CD1c-positive myeloid dendritic cell (primary cell): ENCODE measurements at regions not wholly inside any gene's neighbourhood (a gene's known extent, or its start where the extent isn't known, plus 50 kb on each side); places are given as distances from the start of the nearest gene placed in this dataset.
"Not testable (repeated sequence)": the region's sequence is repeated elsewhere in the genome, so short reads cannot be mapped to it uniquely, and the experiment has no call there.

ENCODE experiments used
- DNase-seq: peaks from one replicate; pipeline ENCODE4 v3.0.0-alpha.2; 2016; ENCODE audit errors: extremely low spot score

DNA sequence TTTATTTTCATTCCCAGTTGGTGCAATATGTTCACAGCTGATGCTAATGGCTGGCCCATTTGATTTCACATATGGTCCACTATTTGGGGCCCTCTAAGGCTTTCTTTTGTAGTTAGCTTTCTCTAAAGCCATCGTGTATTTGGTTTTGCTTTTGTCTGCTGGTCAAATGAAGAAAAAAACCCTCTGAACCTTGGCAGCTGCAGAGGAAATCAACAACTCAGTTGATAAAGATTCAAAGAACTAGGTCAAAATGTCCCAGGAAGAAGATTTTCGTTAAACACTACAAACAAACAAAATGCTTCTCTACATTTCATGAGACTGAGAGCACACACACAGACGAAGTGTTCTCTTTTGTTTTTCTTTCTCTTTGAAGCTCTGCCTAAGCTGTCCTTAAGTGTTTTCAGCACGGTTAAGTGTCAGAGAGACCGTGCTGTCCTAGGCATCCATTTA, 655.0 kb downstream of the RWDD3 start:
- no peak for DNase-seq

DNA sequence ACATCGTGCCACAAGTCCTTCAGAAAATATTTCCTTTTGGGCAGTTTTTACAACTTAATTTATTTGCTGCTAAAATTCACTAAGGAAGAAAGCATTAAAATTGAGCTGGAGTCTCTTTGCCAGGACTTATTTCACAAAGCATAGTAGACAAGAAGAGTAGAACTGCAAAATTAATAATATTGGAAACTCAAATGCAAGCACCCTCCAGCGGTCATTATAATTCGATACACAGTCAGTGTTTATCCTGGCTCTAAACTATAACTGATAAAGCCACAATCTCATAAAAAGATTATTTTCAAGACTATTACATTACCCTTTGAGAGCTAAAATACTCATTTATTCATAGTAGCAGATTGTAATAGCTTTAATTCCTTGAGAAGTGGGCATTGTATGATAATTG, 655.4 kb downstream of the RWDD3 start:
- no peak for DNase-seq

DNA sequence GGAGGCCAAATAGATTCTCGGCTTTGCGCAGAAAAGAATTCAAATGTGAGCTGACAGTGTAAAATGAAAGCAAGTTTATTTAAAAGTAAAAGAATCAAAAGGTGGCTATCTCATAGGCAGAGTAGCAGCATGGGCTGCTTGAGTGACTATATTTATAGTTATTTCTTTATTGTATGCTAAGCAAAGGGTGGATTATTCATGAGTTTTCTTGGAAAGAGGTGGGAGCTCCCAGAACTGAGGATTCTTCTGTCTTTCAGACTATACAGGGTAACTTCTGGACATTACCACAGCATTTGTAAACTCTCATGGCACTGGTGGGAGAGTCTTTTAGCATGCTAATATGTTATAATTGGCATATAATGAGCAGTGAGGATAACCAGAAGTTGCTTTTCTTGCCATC, 659.9 kb downstream of the RWDD3 start:
- no peak for DNase-seq

DNA sequence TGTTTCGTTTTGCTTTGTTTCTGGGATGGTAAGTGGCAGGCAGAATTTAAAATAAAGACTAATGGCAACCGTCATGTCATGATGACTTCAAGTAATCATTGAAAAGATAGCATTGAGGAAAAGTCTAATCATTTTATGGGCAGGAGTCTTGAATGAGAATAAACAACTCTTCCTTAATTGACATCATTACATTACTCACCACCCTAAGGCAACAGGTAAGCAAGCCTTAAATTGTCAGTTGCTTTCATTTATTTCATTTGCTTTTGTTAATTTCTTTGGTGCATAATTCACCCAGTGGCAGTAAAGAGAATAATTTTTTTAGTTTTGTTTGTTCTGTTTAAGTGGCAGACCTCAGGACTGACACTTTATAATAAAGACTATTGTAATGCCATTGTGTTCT, 669.0 kb downstream of the RWDD3 start:
- no peak for DNase-seq

DNA sequence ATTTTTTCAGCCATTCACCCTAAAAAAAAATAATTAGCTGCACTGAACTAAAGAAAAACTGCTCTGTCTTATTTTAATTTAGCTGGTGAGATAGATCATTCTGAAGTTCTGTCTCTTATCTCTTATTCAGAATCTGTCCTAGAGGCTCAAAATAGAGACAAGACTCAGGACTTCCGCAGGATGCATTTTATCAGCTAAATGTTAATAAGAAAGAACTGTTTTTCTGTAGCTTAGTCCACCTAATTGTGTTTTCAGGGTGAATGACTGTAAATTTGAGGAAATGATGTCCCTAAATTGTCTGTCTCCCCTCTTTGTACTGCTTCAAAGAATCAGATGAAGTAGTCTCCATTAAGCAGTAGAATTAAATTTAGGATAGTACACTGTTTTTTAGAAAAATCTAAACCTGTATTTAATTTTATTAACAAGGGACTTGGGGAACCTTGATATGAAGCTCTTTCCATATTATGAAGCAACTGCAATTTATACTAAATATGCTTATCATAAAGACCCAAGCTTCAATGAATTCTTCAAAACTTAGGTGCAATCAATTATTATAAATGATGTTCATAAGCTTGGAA, 671.9 kb downstream of the RWDD3 start:
- no peak for DNase-seq

DNA sequence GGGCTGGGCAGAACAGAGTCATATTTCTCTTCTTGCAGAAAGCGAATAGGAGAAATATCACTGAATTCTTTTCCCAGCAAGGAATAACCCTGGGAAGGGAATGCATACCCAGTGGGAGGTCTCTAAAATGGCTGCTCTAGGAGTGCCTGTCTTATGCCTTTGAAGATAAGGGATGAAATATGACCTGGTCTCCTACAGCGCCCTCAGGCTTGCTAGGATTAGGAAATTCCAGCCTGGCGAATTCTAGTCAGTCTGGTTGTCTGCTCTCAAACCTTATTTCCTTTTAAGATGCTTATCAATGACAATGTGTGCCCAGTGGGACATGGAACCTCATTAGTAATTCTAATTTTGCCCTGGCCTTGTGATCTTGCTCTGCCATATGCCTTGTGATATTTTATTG, 677.7 kb downstream of the RWDD3 start:
- DNase-seq: not testable (repeated sequence)

DNA sequence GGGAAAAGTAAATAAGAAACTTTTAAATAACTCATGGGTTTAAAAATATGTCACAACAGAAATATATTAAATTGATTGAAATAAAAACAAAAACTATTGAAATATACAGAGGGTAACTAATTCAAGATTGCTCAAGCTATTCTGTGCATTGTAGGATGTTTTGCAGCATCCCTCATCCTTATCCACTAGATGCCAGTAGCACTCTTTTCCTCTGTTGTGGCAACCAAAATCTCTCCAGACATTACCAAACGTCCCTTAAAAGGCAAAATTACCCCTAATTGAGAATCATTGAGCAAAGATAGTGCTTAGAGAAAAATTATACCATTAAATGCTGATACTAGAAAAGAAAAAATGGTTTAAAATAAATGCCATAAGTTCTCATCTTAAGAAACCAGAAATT, 682.6 kb downstream of the RWDD3 start:
- DNase-seq: no peak

DNA sequence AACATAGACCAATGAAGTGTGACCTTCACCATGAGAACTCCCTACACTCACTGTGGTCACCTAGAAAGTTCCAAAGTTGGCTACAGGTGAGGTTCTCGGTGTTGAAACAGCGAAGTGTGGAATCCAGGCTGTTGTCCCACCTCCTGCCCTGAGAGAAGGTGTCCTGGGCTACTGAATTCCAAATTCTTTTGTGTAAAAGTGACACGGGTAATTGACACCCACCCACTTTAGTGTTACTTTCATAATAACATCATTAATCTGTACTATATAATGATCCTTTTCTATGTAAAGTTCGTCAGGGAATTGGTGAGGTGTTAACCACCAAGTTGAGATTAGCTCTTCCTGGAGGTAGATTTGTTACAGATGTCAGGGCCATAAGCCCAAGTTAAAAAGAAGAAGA, 690.7 kb downstream of the RWDD3 start:
- no peak for DNase-seq

DNA sequence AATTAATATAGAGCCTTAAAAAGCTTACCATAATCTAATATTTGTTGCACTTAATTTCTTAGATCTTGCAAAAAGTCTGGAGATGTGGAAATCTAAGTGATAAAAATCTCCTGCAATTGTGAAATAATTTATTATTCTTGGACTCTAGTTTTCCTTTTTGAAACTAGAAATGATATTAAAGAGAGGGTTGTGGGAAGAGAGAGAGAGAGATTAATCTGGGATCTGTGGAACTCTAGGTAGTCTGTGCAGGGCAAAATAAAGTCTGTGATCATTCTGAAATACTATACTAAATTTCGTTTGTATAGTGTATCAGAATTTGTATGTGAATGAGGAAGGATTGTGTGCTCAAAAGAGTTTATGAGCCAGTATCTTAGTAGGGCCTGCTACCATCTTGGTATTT, 692.3 kb downstream of the RWDD3 start:
- DNase-seq: no peak

DNA sequence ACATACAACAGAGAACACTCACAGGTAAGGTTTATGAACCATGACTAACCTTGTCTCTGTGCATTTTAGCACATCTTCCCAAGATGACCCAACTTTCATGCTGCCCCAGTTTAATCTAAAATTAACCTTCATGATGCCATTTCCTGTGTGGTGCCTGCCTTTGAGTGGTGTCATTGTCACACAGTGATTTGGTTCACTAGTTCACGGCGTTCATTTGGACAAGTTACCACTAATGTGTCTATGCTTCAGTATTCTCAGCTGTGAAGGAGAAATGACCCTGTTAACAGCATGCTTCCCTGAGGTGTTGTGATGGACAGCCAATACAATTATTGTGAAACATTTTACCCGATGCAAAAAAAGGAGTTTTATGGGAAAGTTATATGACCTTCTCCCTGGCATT, 693.1 kb downstream of the RWDD3 start:
- DNase-seq: no peak

DNA sequence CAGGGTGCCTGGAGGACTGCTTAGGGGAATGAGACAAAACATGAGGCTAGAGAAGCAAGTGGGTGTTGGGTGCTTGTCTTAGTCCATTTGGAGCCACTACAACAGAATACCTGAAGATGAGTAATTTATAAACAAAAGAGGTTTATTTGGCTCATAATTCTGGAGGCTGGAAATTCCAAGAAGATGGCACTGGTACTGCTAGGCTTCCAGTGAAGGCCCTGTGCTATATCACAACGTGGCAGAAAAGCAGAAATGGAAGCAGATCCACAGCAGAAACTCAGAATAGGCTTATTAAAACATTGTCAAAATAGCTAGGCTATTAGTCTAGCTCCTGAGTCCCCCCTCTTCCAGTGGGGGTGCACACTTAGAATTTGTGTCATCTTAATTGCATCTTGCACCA, 701.7 kb downstream of the RWDD3 start:
- no peak for DNase-seq

DNA sequence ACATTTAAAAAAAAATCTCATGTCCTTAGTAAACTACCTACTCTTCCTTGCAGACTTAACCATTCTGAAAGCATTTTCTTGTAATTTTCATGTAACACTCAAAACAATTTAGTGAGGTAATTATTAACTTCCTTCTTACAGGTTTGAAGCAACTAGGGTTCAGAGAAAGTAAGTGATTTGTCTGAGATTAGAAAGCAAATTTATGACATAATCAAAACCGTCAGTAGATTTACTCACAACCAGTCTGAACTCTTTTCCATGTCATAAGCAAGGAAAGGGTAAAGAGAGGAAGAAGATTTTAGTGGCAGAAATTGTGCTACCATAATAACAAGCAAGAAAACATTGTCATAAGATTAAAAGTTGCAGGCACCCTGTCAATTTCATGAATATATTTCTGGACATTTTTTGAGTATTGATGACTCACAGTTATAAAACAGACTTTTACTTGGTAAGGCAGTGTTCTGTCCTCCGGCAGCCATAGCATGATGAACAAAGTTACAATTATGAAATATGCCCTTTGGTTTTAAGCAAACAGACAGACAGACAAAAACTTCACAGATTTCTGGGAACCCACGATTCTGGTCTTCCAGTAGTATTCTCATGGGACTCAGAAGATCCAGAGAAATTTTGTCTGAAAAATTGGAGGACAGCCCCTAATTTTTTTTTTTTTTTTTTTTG, 707.2 kb downstream of the RWDD3 start:
- DNase-seq: no peak

DNA sequence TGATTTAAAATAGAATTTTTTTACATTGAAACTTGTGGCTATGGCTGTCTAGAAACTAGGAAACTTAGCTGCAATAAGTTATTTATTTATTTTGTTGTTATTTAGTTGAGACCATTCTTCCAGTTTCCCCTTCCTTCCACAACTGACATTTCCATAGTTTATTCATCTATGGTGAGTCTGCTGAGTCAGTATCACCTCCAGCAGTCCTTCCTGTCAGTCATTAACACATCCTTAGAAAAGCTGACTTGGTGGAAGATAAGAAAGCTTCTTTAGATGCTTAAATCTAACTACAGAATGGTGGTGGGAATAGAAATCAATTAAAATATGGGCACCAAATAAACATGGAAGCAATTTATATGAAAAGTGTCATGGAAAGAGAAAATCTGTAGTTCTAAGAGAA, 714.0 kb downstream of the RWDD3 start:
- DNase-seq: no peak

DNA sequence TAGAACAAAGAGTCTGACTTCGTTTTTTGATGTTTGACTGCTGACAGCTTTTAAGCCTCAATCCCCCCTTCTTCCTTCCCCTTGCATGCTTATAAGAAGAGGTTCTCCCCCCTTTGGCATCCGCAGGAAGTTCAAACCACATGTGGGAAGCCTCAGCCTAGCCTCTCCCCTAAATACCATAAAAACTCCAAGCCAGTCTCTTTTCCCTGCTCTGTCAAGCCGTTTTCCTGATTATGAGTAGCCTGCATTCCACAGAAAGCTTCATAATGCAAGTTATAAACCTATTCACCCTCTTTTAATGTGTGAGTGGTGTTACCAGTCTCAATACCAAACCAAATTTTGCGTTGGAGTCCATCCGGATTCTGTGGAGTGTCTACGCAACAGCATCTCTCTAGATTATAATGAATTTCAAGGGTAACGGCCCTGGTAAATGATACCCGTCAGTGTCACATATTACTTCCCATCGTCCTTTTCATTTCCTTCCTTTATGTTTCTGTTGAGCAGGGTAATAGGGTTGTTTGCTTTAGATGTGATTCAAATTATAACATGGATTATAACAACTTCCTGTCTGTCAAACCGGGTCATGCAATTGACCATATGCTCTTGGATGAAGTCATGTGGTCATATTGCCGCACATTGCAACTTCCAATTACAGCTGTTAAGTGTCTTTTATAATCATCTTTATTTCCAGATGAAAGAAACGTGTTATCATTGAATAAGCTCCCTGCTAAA, 717.5 kb downstream of the RWDD3 start:
- no peak for DNase-seq

DNA sequence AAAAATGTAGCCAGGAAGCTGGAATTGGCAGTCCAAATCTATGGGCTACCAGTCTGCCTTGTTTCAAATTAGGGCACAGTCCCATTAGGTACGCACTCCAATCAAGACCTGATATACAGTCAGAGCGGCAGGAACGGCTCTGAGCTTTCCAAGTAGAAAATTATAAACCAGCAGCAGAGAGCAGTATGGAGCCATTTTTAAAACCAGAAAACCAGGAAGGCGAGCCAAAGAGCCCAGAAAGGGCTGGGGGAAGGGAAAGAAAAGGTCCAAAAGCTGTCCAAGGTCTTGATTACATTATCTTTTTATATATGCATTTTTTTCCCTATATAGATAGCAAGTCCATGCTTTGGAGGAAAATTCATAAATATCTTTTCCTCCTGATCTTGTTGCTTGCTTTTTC, 719.0 kb downstream of the RWDD3 start:
- no peak for DNase-seq

DNA sequence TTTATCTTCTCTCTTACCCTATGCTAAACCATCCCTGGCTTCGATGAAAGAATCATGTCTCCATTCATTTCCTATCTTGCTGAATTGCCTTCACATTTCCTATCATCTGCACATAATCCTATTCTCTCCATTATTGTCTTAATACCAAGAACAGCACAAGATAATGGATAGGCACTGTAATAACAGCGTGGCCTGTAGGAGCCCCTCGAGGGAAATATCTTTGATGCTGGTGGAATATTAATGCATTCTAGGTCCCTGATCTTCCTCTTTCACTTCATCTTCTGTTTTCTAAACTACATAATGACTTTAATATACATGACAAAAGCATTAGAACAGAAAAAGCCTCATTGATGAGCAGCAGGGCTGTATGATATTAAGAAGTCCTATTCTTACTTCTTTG, 720.6 kb downstream of the RWDD3 start:
- no peak for DNase-seq

DNA sequence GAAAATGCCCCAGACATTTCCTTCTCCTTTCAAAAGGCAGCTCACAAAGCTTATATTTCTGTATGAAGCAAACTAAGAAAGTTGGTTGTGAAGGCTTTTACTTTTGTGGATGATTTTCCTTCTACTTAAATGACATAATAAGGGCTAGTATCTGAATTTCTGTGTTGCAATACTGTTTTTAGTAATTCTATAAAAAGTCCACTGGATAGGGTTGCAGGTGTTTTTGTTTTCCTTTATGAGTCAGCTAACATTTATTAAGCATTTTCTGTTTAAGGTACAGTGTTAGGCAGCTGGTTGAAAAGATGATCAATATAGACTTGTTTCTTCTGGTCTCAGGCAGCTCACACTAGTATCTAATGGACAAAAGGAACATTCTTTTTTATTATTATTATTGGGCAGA, 722.2 kb downstream of the RWDD3 start:
- no peak for DNase-seq

DNA sequence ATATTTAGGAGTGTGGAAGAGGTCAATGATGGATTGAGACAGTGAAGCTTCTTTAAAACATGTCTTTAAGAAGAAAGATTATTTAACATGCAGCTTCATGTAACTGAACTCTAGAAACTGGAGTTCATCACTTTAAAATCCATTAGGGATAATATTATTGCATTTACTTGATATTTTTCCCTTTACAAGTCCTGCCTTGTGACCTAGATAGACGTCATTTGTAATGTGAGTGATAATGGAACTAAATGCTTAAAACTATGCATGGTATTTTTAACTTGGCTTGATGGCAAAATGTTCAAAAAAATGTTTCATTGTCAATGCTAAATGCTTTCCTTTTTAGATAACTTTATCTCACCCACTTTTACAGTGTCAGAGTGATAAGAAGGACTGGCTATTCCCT, 723.7 kb downstream of the RWDD3 start:
- DNase-seq: no peak

DNA sequence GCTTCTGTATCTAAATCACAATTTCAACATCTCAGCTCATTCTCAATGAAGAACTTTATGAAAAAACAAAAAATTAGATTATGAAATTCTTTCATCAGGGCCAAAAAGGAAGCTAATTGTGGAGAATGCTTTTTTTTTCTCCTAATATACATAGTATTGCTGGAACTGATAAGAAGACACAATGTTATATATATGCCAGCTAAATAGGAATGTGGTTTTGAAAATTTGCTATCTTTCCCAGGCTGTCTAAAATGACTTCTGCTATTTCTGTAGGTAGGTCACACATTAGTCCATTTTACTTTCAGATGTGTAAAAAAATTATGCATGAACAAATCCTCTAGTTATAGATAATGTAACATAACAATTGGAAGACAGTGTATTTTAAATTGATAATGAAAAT, 732.9 kb downstream of the RWDD3 start:
- no peak for DNase-seq

DNA sequence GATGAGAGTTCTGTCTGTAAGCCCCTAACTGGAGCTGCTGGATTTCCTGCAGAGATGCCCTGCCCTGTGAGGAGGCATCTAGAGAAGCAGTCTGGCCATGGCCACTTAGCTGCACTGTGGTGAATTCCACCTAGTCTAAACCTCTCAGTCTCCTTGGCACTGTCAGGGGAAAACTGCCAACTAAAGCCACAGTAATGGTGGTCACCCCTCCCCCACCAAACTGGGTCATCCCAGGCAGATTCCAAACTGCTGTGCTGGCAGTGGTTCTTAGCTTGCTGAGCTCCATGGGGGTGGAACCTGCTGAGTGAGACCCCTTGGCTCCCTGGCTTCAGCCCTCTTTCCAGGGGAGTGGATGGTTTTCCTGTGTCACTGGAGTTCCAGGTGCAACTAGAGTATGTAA, 740.6 kb downstream of the RWDD3 start:
- no peak for DNase-seq

DNA sequence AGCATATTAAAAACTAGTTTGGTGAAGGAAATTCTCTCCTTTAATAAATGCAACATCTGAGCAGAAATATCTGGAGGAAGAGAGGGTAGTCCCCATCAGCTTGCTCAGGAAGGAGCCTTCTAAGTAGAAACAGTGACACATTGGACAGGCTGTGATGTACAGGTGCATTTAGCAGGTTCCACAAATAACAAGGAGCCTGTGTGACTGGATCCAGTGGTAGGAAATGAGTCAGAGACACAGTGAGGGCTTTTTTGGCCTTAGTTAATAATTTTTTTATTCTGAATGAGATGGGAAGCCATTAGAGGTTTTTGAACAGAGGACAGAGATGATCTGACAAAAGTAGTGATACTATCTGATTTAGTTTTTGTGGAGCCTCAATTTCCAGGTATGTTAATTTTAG, 738.9 kb upstream of the PTBP2 start:
- no peak for DNase-seq

DNA sequence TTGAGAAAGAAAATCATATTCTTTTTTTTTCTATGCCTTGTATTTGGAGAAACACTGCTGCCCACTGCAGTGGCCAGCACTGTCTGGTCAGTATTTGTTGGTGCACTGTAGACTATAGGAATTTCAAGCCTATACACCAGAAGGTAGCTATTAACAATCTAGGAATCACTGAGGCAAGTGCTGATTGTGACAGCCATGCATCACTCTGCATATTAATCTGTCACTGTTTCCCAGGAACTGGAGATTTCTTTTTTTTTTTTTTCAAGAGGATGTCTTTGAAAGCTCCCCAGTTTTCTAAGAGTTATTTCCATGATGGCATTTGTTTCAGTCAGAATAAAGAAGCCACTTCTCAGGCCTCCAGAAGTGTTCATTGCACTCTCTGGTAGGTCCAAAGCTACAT, 737.8 kb upstream of the PTBP2 start:
- no peak for DNase-seq

DNA sequence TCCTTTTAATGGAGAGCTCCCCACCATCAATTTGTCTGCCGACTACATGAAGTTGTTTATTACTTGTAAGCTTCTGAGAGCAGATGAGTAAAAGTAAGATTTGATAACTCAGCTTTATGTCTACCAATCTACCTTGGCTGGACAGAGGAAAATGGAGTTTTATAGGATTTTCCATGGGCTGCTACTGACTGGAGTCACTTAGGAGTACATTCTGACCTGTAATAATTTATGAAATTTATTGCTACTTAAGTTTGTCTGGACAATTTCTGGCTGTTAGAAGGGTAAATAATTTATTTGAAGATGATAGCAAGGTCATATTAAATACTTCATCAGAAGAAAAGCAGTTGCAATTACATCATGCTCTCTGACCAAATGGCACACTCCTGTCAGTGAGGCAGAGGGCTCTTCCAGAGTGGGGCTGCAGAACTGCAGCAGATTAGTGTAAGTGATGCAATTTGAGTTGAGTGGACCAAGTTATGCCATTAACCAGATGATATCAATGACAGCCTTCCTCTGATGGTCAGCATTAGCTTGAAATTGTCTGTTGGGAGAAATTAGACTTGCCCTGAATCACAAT, 736.7 kb upstream of the PTBP2 start:
- DNase-seq: no peak
